ENCODE measurements at regions not wholly inside any gene's neighbourhood (a gene's known extent, or its start where the extent isn't known, plus 50 kb on each side); places are given as distances from the start of the nearest gene placed in this dataset.

DNA sequence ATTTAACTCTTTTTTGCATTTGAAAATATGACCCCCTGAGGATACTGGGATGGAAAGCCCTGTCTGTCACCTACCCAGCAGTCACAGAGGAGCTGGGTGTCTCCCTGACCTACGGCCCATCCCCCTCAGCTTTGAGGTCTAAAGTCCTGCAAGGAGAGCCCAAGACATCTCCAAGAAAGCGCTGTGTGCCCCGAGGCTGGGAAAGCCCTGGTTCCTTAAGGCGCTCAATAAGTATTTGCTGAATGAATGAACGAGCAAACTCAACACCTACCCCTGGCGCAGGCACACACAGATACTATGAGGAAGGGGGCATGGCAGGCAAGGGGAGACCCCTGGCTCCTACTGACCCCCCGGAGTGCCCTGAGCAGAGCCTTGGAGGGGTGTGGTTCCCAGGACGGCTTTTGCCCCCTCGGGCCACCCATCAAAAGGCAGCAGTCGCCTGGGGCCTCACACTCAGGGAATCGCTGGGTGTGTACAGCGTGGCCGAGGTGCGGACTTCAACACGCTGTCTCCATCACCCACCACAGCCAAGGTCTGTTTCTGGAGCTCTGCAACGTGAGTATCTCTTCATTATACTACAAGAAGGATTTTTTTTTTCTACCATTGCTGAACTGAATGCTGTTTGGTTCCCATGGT is 211.6 kb downstream of the ERCC6L2 start:
- H3K4me3 Mint-ChIP-seq (ENCODE audit: unreplicated experiment) = peak overlapping the region; percentile 52
- no peaks in the 10 kb centered on the region for H3K9me3 Mint-ChIP-seq (ENCODE audit: unreplicated experiment)
- peaks cover 32% of the 10 kb centered on the region for H3K4me1 Mint-ChIP-seq (ENCODE audit: low read depth, unreplicated experiment)
- intact Hi-C loops (cut with micrococcal nuclease; ENCODE audit: unreplicated experiment) = loop anchor here (2.0 kb wide), 1 partner anchor 14 kb away; no protein-coding TSS in a partner anchor
- BruUV-seq (replicated peaks) = TSS peak; percentile 64
- DNase-seq = peak; percentile 36 to 85
- TF ChIP-seq, protein P1, sequence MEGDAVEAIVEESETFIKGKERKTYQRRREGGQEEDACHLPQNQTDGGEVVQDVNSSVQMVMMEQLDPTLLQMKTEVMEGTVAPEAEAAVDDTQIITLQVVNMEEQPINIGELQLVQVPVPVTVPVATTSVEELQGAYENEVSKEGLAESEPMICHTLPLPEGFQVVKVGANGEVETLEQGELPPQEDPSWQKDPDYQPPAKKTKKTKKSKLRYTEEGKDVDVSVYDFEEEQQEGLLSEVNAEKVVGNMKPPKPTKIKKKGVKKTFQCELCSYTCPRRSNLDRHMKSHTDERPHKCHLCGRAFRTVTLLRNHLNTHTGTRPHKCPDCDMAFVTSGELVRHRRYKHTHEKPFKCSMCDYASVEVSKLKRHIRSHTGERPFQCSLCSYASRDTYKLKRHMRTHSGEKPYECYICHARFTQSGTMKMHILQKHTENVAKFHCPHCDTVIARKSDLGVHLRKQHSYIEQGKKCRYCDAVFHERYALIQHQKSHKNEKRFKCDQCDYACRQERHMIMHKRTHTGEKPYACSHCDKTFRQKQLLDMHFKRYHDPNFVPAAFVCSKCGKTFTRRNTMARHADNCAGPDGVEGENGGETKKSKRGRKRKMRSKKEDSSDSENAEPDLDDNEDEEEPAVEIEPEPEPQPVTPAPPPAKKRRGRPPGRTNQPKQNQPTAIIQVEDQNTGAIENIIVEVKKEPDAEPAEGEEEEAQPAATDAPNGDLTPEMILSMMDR (IDR thresholded peaks at IDR 0.05; ENCODE audit: insufficient read depth in 1 of 2, low read depth in 1 of 2, low read length in 1 of 2, severe bottlenecking in 1 of 2, unreplicated experiment in 1 of 2) = no peak
- peaks cover 10% of the 10 kb centered on the region for H3K36me3 Mint-ChIP-seq (ENCODE audit: insufficient read depth, unreplicated experiment)
- Histone ChIP-seq H3K27me3 (replicated peaks; ENCODE audit: control insufficient read depth, insufficient read depth, low read length) (no peaks in the 10 kb centered on the region), H3K4me3 (ENCODE audit: low read depth, low read length) (peak overlapping the region; percentile 29), H3K4me1 (peaks cover 44% of the 10 kb centered on the region), H3K9me3 (0 out of 2 replicates have a peak, but pooled peaks cover 3% of the 10 kb centered on the region), H3K36me3 (ENCODE audit: control insufficient read depth, insufficient read depth, low read length) (no peaks in the 10 kb centered on the region)
- CTCF ChIA-PET = interaction anchor here (0.7 kb wide), 1 partner anchor 72 kb away, joined by 3 read pairs; no protein-coding TSS in a partner anchor
- H3K27ac Mint-ChIP-seq (ENCODE audit: unreplicated experiment) = peak overlapping the region; percentile 4
- POLR2A ChIA-PET = no interaction called here
- H3K27me3 Mint-ChIP-seq (ENCODE audit: insufficient read depth, unreplicated experiment) = no peaks in the 10 kb centered on the region

DNA sequence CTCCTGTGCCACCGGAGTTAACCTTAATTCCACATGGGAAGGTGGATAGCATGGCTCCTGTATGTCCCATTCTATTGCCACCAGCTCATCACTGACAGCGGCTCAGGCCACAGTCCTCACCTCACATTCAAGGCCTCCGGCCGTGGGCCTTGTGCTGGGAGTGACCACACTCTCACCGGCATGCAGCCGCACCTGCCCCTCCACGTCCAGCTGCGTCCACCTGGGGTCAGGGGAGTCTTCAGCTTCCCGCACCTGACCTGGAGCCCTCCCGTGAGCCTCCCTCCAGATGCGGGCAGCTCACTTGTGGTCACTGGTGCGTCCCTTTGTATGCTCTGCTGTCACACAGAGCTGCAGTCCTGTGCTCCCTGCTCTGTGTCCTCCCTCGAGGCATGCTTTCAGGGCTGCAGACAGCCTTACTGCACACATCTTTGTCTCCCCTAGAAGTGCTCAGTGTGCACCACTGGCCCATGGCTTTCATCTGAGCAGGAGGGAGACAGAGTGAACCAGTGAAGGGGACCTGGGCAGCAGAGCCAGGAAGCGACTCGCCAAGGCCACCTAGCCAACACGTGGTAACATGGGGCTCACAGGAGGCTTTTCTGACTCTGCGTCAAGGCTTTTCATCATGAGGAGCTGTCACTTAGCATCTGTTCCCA is 210.1 kb downstream of the ERCC6L2 start:
- intact Hi-C loops (cut with micrococcal nuclease; ENCODE audit: unreplicated experiment) = loop anchor here (2.0 kb wide), 1 partner anchor 13 kb away; no protein-coding TSS in a partner anchor
- Mint-ChIP-seq H3K36me3 (ENCODE audit: insufficient read depth, unreplicated experiment) (peaks cover 10% of the 10 kb centered on the region), H3K27ac (ENCODE audit: unreplicated experiment) (no peak overlapping the region), H3K4me1 (ENCODE audit: low read depth, unreplicated experiment) (peaks cover 32% of the 10 kb centered on the region), H3K4me3 (ENCODE audit: unreplicated experiment) (no peak overlapping the region), H3K9me3 (ENCODE audit: unreplicated experiment) (no peaks in the 10 kb centered on the region), H3K27me3 (ENCODE audit: insufficient read depth, unreplicated experiment) (no peaks in the 10 kb centered on the region)
- no TSS peak for BruUV-seq (replicated peaks)
- Histone ChIP-seq H3K36me3 (ENCODE audit: control insufficient read depth, insufficient read depth, low read length) (no peaks in the 10 kb centered on the region), H3K4me1 (peaks cover 44% of the 10 kb centered on the region), H3K4me3 (ENCODE audit: low read depth, low read length) (no peak overlapping the region), H3K27me3 (replicated peaks; ENCODE audit: control insufficient read depth, insufficient read depth, low read length) (no peaks in the 10 kb centered on the region), H3K9me3 (0 out of 2 replicates have a peak, but pooled peaks cover 3% of the 10 kb centered on the region)
- POLR2A ChIA-PET = interaction anchor here (0.6 kb wide), 1 partner anchor 74 kb away, joined by 3 read pairs; no protein-coding TSS in a partner anchor
- CTCF ChIA-PET = interaction anchor here (0.6 kb wide), 1 partner anchor 14 kb away, joined by 4 read pairs; no protein-coding TSS in a partner anchor
- TF ChIP-seq, protein P1 (IDR thresholded peaks at IDR 0.05; ENCODE audit: insufficient read depth in 1 of 2, low read depth in 1 of 2, low read length in 1 of 2, severe bottlenecking in 1 of 2, unreplicated experiment in 1 of 2) = no peak
- DNase-seq = no peak

DNA sequence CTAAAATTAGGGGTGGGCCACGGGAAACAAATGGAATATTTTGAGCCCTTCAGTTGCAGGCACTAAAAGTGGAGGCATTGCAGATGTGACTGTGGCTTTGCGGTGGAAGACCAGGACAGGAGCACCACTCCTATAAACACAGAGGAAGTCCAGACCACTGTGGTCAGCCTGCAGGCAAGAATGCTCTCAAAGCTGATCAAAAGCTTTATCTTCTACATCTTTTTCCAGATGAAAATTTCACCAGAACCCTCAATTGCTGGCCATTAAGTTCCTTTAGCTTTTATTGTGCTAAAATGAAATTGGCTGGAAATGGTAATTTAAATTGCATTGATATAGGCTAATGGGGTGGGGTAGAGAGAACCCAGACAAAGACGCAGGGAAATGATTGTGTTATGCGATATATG is 208.8 kb downstream of the ERCC6L2 start:
- no peaks in the 10 kb centered on the region for H3K9me3 ChIP-seq
- no peak for DNase-seq
- H3K4me1 ChIP-seq = peaks cover 40% of the 10 kb centered on the region
- H3K36me3 ChIP-seq (ENCODE audit: control insufficient read depth, insufficient read depth, low read length) = no peaks in the 10 kb centered on the region
- Mint-ChIP-seq H3K27ac (ENCODE audit: unreplicated experiment) (no peak overlapping the region), H3K4me3 (ENCODE audit: unreplicated experiment) (no peak overlapping the region), H3K4me1 (ENCODE audit: low read depth, unreplicated experiment) (peaks cover 32% of the 10 kb centered on the region), H3K27me3 (ENCODE audit: insufficient read depth, unreplicated experiment) (no peaks in the 10 kb centered on the region), H3K36me3 (ENCODE audit: insufficient read depth, unreplicated experiment) (peaks cover 10% of the 10 kb centered on the region), H3K9me3 (ENCODE audit: unreplicated experiment) (no peaks in the 10 kb centered on the region)
- BruUV-seq (replicated peaks) = no TSS peak
- H3K27me3 ChIP-seq (replicated peaks; ENCODE audit: control insufficient read depth, insufficient read depth, low read length) = no peaks in the 10 kb centered on the region
- no peak overlapping the region for H3K4me3 ChIP-seq (ENCODE audit: low read depth, low read length)
- CTCF ChIA-PET = interaction anchor here (0.5 kb wide), 1 partner anchor 10 kb away, joined by 5 read pairs; no protein-coding TSS in a partner anchor
- intact Hi-C loops (cut with micrococcal nuclease; ENCODE audit: unreplicated experiment) = no loop called here
- TF ChIP-seq, protein P1 (IDR thresholded peaks at IDR 0.05; ENCODE audit: insufficient read depth in 1 of 2, low read depth in 1 of 2, low read length in 1 of 2, severe bottlenecking in 1 of 2, unreplicated experiment in 1 of 2) = no peak
- POLR2A ChIA-PET = no interaction called here

All from Caco-2 (cell line).